Neuronal stem cell (in vitro differentiated cells): ENCODE measurements at regions not wholly inside any gene's neighbourhood (a gene's known extent, or its start where the extent isn't known, plus 50 kb on each side); places are given as distances from the start of the nearest gene placed in this dataset.

Source experiments
- DNase-seq: peaks from one replicate; pipeline ENCODE4 v3.0.0-alpha.2; 2013; ENCODE audit warnings: low spot score
- H2AFZ ChIP-seq: one replicate; pipeline ENCODE4 v1.6.1; 2013; ENCODE audit warnings: mild to moderate bottlenecking, low read length, inconsistent platforms
- H2AK5ac ChIP-seq: 2 replicates; pipeline ENCODE4 v1.6.1; 2013; ENCODE audit warnings: low read depth, mild to moderate bottlenecking, inconsistent platforms, low read length, moderate library complexity, mixed read lengths
- H2BK120ac ChIP-seq: 2 replicates; pipeline ENCODE4 v1.6.1; 2013; ENCODE audit warnings: low read depth, mild to moderate bottlenecking, inconsistent platforms, low read length, moderate library complexity, mixed read lengths
- H2BK12ac ChIP-seq: one replicate; pipeline ENCODE4 v1.6.1; 2013; ENCODE audit warnings: low read length, inconsistent platforms
- H2BK15ac ChIP-seq: 2 replicates; pipeline ENCODE4 v1.6.1; 2013; ENCODE audit warnings: mild to moderate bottlenecking, low read length, inconsistent platforms, mixed read lengths
- H2BK5ac ChIP-seq: one replicate; pipeline ENCODE4 v1.6.1; 2013; ENCODE audit warnings: inconsistent platforms, mild to moderate bottlenecking, low read length, moderate library complexity
- H3K14ac ChIP-seq: one replicate; pipeline ENCODE4 v1.6.1; 2013; ENCODE audit warnings: low read length, inconsistent platforms
- H3K18ac ChIP-seq: 2 replicates; pipeline ENCODE4 v1.6.1; 2013; ENCODE audit warnings: low read length, inconsistent platforms
- H3K23ac ChIP-seq: 2 replicates; pipeline ENCODE4 v1.6.1; 2013; ENCODE audit warnings: low read depth, mild to moderate bottlenecking, mixed read lengths, low read length, inconsistent platforms; ENCODE audit not compliant: poor library complexity
- H3K27ac ChIP-seq: replicated peaks from 3 replicates; pipeline ENCODE4 v1.5.1; 2013; ENCODE audit warnings: low read length, inconsistent platforms
- H3K27me3 ChIP-seq, 3 experiments: 2 replicates each; pipeline ENCODE4 v1.6.1; 2013; ENCODE audit warnings: low read length in 3 of 3, mild to moderate bottlenecking in 2 of 3, inconsistent platforms in 1 of 3, low read depth in 1 of 3, mixed read lengths in 1 of 3, moderate library complexity in 1 of 3; ENCODE audit not compliant: control insufficient read depth in 3 of 3, insufficient read depth in 3 of 3
- H3K36me3 ChIP-seq, 2 donors: replicated peaks in 1 of 2; 2 replicates each; pipeline ENCODE4 v1.6.1; 2013; ENCODE audit warnings: low read length in 2 of 2; ENCODE audit not compliant: control insufficient read depth in 2 of 2, insufficient read depth in 2 of 2
- H3K4ac ChIP-seq: 2 replicates; pipeline ENCODE4 v1.6.1; 2013; ENCODE audit warnings: inconsistent platforms, mild to moderate bottlenecking, low read length, moderate library complexity
- H3K4me1 ChIP-seq, 2 donors: 1 replicate in 1 of 2; 2 replicates in 1 of 2; pipeline ENCODE4 v1.6.1; 2013; ENCODE audit warnings: low read length in 2 of 2, low read depth in 1 of 2; ENCODE audit not compliant: control insufficient read depth in 2 of 2, insufficient read depth in 1 of 2
- H3K4me2 ChIP-seq: one replicate; pipeline ENCODE4 v1.6.1; 2013; ENCODE audit warnings: mild to moderate bottlenecking, low read length, inconsistent platforms; ENCODE audit not compliant: insufficient read depth, poor library complexity, severe bottlenecking
- H3K4me3 ChIP-seq, 2 donors: 2 replicates each; pipeline ENCODE4 v1.5.1; 2013; ENCODE audit warnings: low read length in 2 of 2, mild to moderate bottlenecking in 2 of 2, inconsistent platforms in 1 of 2, moderate library complexity in 1 of 2
- H3K79me1 ChIP-seq: one replicate; pipeline ENCODE4 v1.6.1; 2013; ENCODE audit warnings: low read depth, mild to moderate bottlenecking, inconsistent platforms, low read length, moderate library complexity
- H3K9ac ChIP-seq: one replicate; pipeline ENCODE4 v1.6.1; 2013; ENCODE audit warnings: mild to moderate bottlenecking, low read depth, low read length, inconsistent platforms; ENCODE audit not compliant: poor library complexity
- H3K9me3 ChIP-seq, 2 donors: replicated peaks in 1 of 2; 2 replicates each; pipeline versions ENCODE3 to v1.6.1; 2013; ENCODE audit warnings: low read length in 2 of 2, mild to moderate bottlenecking in 2 of 2, inconsistent platforms in 1 of 2, low read depth in 1 of 2, mixed read lengths in 1 of 2, moderate library complexity in 1 of 2; ENCODE audit not compliant: control insufficient read depth in 2 of 2, insufficient read depth in 1 of 2
- H4K8ac ChIP-seq: one replicate; pipeline ENCODE4 v1.6.1; 2013; ENCODE audit warnings: low read depth, mild to moderate bottlenecking, inconsistent platforms, low read length, moderate library complexity
- H4K91ac ChIP-seq: one replicate; pipeline ENCODE4 v1.6.1; 2013; ENCODE audit warnings: low read length, low read depth, mild to moderate bottlenecking, inconsistent platforms; ENCODE audit not compliant: poor library complexity
- WGBS, 2 donors: extraction: QIAGEN DNeasy Blood & Tissue Kit; methylation state at CpG; one replicate each; pipeline ENCODE4 v1.1.7; 2013; ENCODE audit warnings: missing lambda C conversion rate in 2 of 2, mixed read lengths in 1 of 2; ENCODE audit not compliant: insufficient read length in 2 of 2, insufficient replicate concordance in 1 of 2; ENCODE audit errors: extremely low coverage in 2 of 2; 5-methylcytosine and 5-hydroxymethylcytosine counted together

GRCh38 chr3:77795013-77795412 lies 755.1 kb downstream of the ROBO2 start:
- H3K4ac ChIP-seq: no peak overlapping the region
- no peak overlapping the region for H3K9ac ChIP-seq
- no peak overlapping the region for H3K4me3 ChIP-seq
- no peak overlapping the region for H2BK120ac ChIP-seq
- H3K36me3 ChIP-seq: no peaks in the 10 kb centered on the region
- no CpG with 5 or more reads among the region's 5 CpGs for WGBS, 2 donors
- no peak overlapping the region for H4K8ac ChIP-seq
- no peak overlapping the region for H3K27ac ChIP-seq
- H3K4me1 ChIP-seq: peaks cover 0 to 10% of the 10 kb centered on the region in 2 donors
- H3K9me3 ChIP-seq: no peaks in the 10 kb centered on the region
- H3K18ac ChIP-seq: no peak overlapping the region
- no peak overlapping the region for H3K4me2 ChIP-seq
- no peaks in the 10 kb centered on the region for H3K79me1 ChIP-seq
- H2BK15ac ChIP-seq: no peak overlapping the region
- no peak overlapping the region for H3K14ac ChIP-seq
- H2BK12ac ChIP-seq: no peak overlapping the region
- no peaks in the 10 kb centered on the region for H3K27me3 ChIP-seq
- H2AFZ ChIP-seq: no peak overlapping the region
- no peak overlapping the region for H4K91ac ChIP-seq
- H3K23ac ChIP-seq: no peak overlapping the region
- H2BK5ac ChIP-seq: no peak overlapping the region
- no peak for DNase-seq
- H2AK5ac ChIP-seq: no peak overlapping the region

DNA sequence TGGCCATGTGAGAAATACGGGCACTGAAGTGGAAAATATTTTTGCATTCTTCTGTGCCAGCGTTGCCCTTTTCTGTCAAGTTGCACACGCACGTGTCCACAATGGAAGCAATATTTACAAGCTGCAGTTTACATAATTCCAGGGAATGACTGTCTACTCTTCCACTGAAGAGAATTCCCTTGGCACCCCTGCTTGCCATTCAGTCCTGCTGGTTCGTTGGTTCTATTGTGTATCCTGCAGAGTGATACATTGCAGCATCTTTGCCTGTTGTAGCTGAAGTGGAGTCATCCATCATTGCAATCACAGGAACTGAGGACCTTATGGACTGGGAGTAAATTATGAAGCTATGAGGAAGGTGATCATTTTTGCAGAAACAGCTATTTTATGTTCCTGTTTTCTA lies 759.4 kb downstream of the ROBO2 start:
- H3K23ac ChIP-seq: no peak overlapping the region
- no peak overlapping the region for H3K27ac ChIP-seq
- H2AK5ac ChIP-seq: no peak overlapping the region
- no peak overlapping the region for H4K91ac ChIP-seq
- H3K79me1 ChIP-seq: no peaks in the 10 kb centered on the region
- DNase-seq: no peak
- H3K4ac ChIP-seq: no peak overlapping the region
- H3K9ac ChIP-seq: no peak overlapping the region
- no peak overlapping the region for H2BK12ac ChIP-seq
- H3K14ac ChIP-seq: no peak overlapping the region
- H3K4me1 ChIP-seq: peaks cover 0 to 8% of the 10 kb centered on the region in 2 donors
- no peak overlapping the region for H2BK5ac ChIP-seq
- H3K27me3 ChIP-seq: no peaks in the 10 kb centered on the region
- no peaks in the 10 kb centered on the region for H3K9me3 ChIP-seq
- no peaks in the 10 kb centered on the region for H3K36me3 ChIP-seq
- no peak overlapping the region for H3K4me2 ChIP-seq
- WGBS, 2 donors: no CpG with 5 or more reads among the region's 5 CpGs
- no peak overlapping the region for H4K8ac ChIP-seq
- no peak overlapping the region for H2AFZ ChIP-seq
- H2BK120ac ChIP-seq: no peak overlapping the region
- H3K18ac ChIP-seq: no peak overlapping the region
- no peak overlapping the region for H2BK15ac ChIP-seq
- H3K4me3 ChIP-seq: no peak overlapping the region

DNA sequence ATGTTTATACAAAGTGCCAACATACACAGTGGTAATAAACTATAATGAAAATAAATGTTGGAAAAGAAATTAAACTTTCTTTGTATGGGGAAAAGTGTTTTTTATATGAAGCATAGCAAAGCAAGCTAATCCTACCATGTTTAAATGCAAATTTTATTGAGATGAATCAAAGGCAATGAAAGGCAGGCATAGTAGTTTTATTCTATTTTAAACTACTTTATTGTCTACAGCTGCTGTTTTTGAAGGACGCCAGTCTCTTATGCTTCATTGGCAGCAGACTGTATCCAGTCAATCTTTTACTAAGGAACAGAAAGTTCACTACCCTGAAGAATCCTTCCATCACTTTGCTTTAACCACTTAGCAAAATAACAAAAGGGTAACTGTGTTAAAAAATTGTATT lies 761.0 kb downstream of the ROBO2 start:
- Histone ChIP-seq H3K36me3 (no peaks in the 10 kb centered on the region), H3K4me1 (peaks cover 0 to 6% of the 10 kb centered on the region in 2 donors), H3K9me3 (no peaks in the 10 kb centered on the region), H3K4me3 (no peak overlapping the region), H3K4ac (no peak overlapping the region), H3K23ac (no peak overlapping the region), H3K27me3 (no peaks in the 10 kb centered on the region), H3K9ac (no peak overlapping the region), H2BK15ac (no peak overlapping the region), H2BK12ac (no peak overlapping the region), H3K4me2 (no peak overlapping the region), H2AK5ac (no peak overlapping the region), H4K91ac (no peak overlapping the region), H2BK5ac (no peak overlapping the region), H3K14ac (no peak overlapping the region), H4K8ac (no peak overlapping the region), H3K79me1 (no peaks in the 10 kb centered on the region), H3K18ac (no peak overlapping the region), H2AFZ (no peak overlapping the region), H2BK120ac (no peak overlapping the region), H3K27ac (no peak overlapping the region)
- no CpG with 5 or more reads among the region's 1 CpG for WGBS, 2 donors
- no peak for DNase-seq

DNA sequence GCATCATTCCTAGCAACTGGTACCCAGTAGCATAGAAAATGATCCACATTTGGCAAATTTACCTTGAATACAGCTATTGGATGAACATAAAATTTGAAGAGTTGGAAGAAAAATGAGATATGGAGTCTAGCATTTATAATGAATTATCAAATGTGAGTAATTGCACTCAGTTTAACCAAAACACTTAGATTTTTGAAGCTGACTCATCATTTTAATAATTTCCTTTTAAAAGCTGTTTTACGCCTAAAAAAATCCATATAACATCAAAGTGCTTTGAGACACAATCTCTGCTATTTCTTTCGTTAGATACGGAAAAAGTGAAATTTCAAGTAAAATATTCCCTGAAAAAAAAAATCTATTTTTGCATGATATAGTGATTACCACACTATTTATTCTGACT lies 767.4 kb downstream of the ROBO2 start:
- no peak overlapping the region for H3K18ac ChIP-seq
- no peak overlapping the region for H2AK5ac ChIP-seq

More for the DNA sequence above, 767.4 kb downstream of the ROBO2 start:
- no peak overlapping the region for H3K23ac ChIP-seq
- no peaks in the 10 kb centered on the region for H3K9me3 ChIP-seq
- no CpG with 5 or more reads among the region's 3 CpGs for WGBS, 2 donors
- H3K27ac ChIP-seq: no peak overlapping the region
- H4K91ac ChIP-seq: no peak overlapping the region
- no peaks in the 10 kb centered on the region for H3K36me3 ChIP-seq
- H3K4me2 ChIP-seq: no peak overlapping the region
- DNase-seq: no peak
- H3K4ac ChIP-seq: no peak overlapping the region
- no peaks in the 10 kb centered on the region for H3K4me1 ChIP-seq
- no peak overlapping the region for H2BK5ac ChIP-seq
- H3K14ac ChIP-seq: no peak overlapping the region
- H2BK15ac ChIP-seq: no peak overlapping the region
- H4K8ac ChIP-seq: no peak overlapping the region
- no peak overlapping the region for H2BK120ac ChIP-seq
- H3K27me3 ChIP-seq: no peaks in the 10 kb centered on the region
- no peaks in the 10 kb centered on the region for H3K79me1 ChIP-seq
- H3K4me3 ChIP-seq: no peak overlapping the region
- no peak overlapping the region for H3K9ac ChIP-seq
- H2BK12ac ChIP-seq: no peak overlapping the region
- no peak overlapping the region for H2AFZ ChIP-seq
